GM18867 (cell line): ENCODE measurements at regions not wholly inside any gene's neighbourhood (a gene's known extent, or its start where the extent isn't known, plus 50 kb on each side); places are given as distances from the start of the nearest gene placed in this dataset.

Experiments used
- ATAC-seq: cut with Tn5 transposase; IDR thresholded peaks from one replicate; pipeline ENCODE4 v1.9.1; 2021; ENCODE audit warnings: mild to moderate bottlenecking, moderate library complexity; ENCODE audit not compliant: unreplicated experiment

- no peak for ATAC-seq
Observed at GRCh38 chr4:156710365-156711192, 261.0 kb downstream of the PDGFC start.

- no peak for ATAC-seq
Observed at GRCh38 chr4:156705311-156705710, 266.3 kb downstream of the PDGFC start.

- ATAC-seq, result no peak
Observed at GRCh38 chr4:156695163-156695562, 276.4 kb downstream of the PDGFC start.

- no peak for ATAC-seq
Observed at GRCh38 chr4:156694413-156694812, 277.2 kb downstream of the PDGFC start.

GRCh38 chr4:156693557-156693956 is 278.0 kb downstream of the PDGFC start:
- no peak for ATAC-seq

- no peak for ATAC-seq
Observed at GRCh38 chr4:156692016-156692415, 279.6 kb downstream of the PDGFC start.

- ATAC-seq, result no peak
Observed at GRCh38 chr4:156690572-156690971, 281.0 kb downstream of the PDGFC start.

GRCh38 chr4:156686120-156686519 is 285.5 kb downstream of the PDGFC start:
- no peak for ATAC-seq

- ATAC-seq, result no peak
Observed at GRCh38 chr4:156685308-156685707, 286.3 kb downstream of the PDGFC start.

- no peak for ATAC-seq
Observed at GRCh38 chr4:156677656-156678055, 293.9 kb downstream of the PDGFC start.

GRCh38 chr4:156677131-156677531 is 294.5 kb downstream of the PDGFC start:
- ATAC-seq, result peak; percentile 83

- ATAC-seq, result no peak
Observed at GRCh38 chr4:156676116-156676851, 295.3 kb downstream of the PDGFC start.

GRCh38 chr4:156673483-156673882 is 298.1 kb downstream of the PDGFC start:
- no peak for ATAC-seq

GRCh38 chr4:156672492-156673305 is 298.9 kb downstream of the PDGFC start:
- ATAC-seq, result no peak

GRCh38 chr4:156665780-156666366 is 305.7 kb downstream of the PDGFC start:
- ATAC-seq, result no peak

- ATAC-seq, result no peak
Observed at GRCh38 chr4:156663663-156664062, 307.9 kb downstream of the PDGFC start.

GRCh38 chr4:156662921-156663320 is 308.7 kb downstream of the PDGFC start:
- ATAC-seq, result no peak

- ATAC-seq, result no peak
Observed at GRCh38 chr4:156661555-156661954, 310.0 kb downstream of the PDGFC start.

- peak; percentile 26 for ATAC-seq
Observed at GRCh38 chr4:156660465-156660864, 311.1 kb downstream of the PDGFC start.

GRCh38 chr4:156659983-156660382 is 311.6 kb downstream of the PDGFC start:
- peak; percentile 44 for ATAC-seq

GRCh38 chr4:156659570-156659969 is 312.0 kb downstream of the PDGFC start:
- ATAC-seq, result no peak
